ENCODE measurements at regions not wholly inside any gene's neighbourhood (a gene's known extent, or its start where the extent isn't known, plus 50 kb on each side); places are given as distances from the start of the nearest gene placed in this dataset.
A peak's percentile ranks its signal among the peaks of the same experiment; 100 is the strongest.
"Not testable (repeated sequence)": the region's sequence is repeated elsewhere in the genome, so short reads cannot be mapped to it uniquely, and the experiment has no call there.

DNA sequence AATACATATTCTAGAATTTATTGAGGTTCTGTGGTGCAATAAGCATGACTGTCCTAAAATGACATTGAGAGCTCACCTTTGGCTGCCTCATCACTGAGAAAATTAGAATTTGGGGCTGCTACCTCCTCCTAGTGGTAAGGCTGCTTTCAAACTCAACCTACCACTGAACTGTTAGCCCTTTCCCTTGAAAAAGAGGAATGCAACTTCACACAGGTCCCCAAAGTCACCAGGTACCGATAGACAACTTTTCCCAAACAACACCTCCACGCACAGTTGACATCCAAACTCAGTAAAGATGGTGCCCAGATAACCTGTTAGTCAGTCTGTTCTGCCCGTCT is 75.9 kb upstream of the SCIN start:
- no peaks in the 10 kb centered on the region for H3K9me3 ChIP-seq (ENCODE audit: insufficient read depth, low read length)
- H3K4me3 ChIP-seq (ENCODE audit: low read length), result no peak overlapping the region
- no peaks in the 10 kb centered on the region for H3K36me3 ChIP-seq (replicated peaks; ENCODE audit: low read depth, low read length)
- H3K4me2 ChIP-seq (ENCODE audit: low read length), result no peak overlapping the region
- no peaks in the 10 kb centered on the region for H3K79me2 ChIP-seq (ENCODE audit: low read length)
- no peak overlapping the region for H3K27ac ChIP-seq (ENCODE audit: low read length)
- TF ChIP-seq, protein P1, sequence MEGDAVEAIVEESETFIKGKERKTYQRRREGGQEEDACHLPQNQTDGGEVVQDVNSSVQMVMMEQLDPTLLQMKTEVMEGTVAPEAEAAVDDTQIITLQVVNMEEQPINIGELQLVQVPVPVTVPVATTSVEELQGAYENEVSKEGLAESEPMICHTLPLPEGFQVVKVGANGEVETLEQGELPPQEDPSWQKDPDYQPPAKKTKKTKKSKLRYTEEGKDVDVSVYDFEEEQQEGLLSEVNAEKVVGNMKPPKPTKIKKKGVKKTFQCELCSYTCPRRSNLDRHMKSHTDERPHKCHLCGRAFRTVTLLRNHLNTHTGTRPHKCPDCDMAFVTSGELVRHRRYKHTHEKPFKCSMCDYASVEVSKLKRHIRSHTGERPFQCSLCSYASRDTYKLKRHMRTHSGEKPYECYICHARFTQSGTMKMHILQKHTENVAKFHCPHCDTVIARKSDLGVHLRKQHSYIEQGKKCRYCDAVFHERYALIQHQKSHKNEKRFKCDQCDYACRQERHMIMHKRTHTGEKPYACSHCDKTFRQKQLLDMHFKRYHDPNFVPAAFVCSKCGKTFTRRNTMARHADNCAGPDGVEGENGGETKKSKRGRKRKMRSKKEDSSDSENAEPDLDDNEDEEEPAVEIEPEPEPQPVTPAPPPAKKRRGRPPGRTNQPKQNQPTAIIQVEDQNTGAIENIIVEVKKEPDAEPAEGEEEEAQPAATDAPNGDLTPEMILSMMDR (IDR thresholded peaks at IDR 0.05; ENCODE audit: low read depth, low read length), result peak; percentile 34; the same call in 1 of the 2 replicates
- TF ChIP-seq EZH2phosphoT487 (IDR thresholded peaks at IDR 0.05; ENCODE audit: low read depth), result no peak
- H3K4me1 ChIP-seq (ENCODE audit: low read length), result peaks cover 13% of the 10 kb centered on the region
- no peak overlapping the region for H3K9ac ChIP-seq (ENCODE audit: low read length)
- H3K27me3 ChIP-seq (ENCODE audit: low read depth, low read length), result no peaks in the 10 kb centered on the region
- H2AFZ ChIP-seq (ENCODE audit: low read depth, low read length), result no peak overlapping the region
- no peaks in the 10 kb centered on the region for H4K20me1 ChIP-seq (ENCODE audit: insufficient read depth, low read length)

DNA sequence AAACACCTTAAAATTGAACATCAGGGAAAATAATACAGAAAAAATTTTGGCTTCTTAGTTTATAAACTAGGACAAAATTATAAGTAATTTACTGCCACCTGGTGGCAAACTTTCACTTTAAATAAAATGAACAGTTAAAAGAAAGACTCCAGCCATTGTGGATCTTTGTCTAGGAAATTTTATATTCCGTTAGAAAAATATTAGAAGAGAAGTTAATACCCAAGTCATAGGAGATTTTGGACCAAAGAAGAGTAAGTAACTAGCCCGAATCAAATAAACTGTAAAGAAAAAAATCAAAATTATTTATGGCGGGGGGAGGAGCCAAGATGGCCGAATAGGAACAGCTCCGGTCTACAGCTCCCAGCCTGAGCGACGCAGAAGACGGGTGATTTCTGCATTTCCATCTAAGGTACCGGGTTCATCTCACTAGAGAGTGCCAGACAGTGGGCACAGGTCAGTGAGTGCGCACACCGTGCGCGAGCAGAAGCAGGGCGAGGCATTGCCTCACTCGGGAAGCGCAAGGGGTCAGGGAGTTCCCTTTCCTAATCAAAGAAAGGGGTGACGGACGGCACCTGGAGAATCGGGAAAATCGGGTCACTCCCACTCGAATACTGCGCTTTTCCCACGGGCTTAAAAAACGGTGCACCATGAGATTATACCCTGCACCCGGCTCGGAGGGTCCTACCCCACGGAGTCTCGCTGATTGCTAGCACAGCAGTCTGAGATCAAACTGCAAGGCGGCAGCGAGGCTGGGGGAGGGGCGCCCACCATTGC is 73.4 kb upstream of the SCIN start:
- not testable (repeated sequence) for H3K27me3 ChIP-seq (ENCODE audit: low read depth, low read length); H3K36me3 ChIP-seq (replicated peaks; ENCODE audit: low read depth, low read length); H3K27ac ChIP-seq (ENCODE audit: low read length); H3K79me2 ChIP-seq (ENCODE audit: low read length); H4K20me1 ChIP-seq (ENCODE audit: insufficient read depth, low read length); H3K9me3 ChIP-seq (ENCODE audit: insufficient read depth, low read length)
- Histone ChIP-seq H3K4me3 (ENCODE audit: low read length) (peak overlapping the region; percentile 70), H3K4me2 (ENCODE audit: low read length) (peak overlapping the region; percentile 43), H2AFZ (ENCODE audit: low read depth, low read length) (peak overlapping the region; percentile 51; the same call in 1 of the 2 replicates), H3K4me1 (ENCODE audit: low read length) (peaks cover 13% of the 10 kb centered on the region), H3K9ac (ENCODE audit: low read length) (peak overlapping the region; percentile 44)
- TF ChIP-seq, protein P1 (IDR thresholded peaks at IDR 0.05; ENCODE audit: low read depth, low read length), result peak; percentile 48

DNA sequence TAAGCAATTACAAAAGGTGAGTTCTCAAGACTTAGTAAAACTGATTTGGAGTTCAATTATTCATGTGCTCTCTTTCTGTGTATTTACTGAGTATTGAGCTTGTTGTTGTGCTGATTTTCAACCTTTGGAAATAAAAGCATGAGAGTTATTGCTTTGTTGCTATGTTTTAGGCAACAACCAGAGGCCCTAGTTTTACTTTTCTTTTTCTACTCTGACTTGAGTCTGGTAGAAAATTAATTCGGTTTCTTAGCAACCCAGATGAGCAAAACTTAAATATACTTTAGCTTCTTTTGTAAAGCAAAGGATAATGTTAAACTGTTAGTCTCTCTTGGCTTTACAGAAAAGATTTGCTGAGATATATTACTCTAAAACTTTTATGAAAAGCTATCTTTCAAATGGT is 66.4 kb upstream of the SCIN start:
- H3K9ac ChIP-seq (ENCODE audit: low read length), result no peak overlapping the region
- H2AFZ ChIP-seq (ENCODE audit: low read depth, low read length), result no peak overlapping the region
- H3K27me3 ChIP-seq (ENCODE audit: low read depth, low read length), result no peaks in the 10 kb centered on the region
- H3K27ac ChIP-seq (ENCODE audit: low read length), result no peak overlapping the region
- no peaks in the 10 kb centered on the region for H3K9me3 ChIP-seq (ENCODE audit: insufficient read depth, low read length)
- H3K36me3 ChIP-seq (replicated peaks; ENCODE audit: low read depth, low read length), result no peaks in the 10 kb centered on the region
- H3K4me1 ChIP-seq (ENCODE audit: low read length), result no peaks in the 10 kb centered on the region
- H3K4me2 ChIP-seq (ENCODE audit: low read length), result no peak overlapping the region
- no peaks in the 10 kb centered on the region for H3K79me2 ChIP-seq (ENCODE audit: low read length)
- TF ChIP-seq, protein P1 (IDR thresholded peaks at IDR 0.05; ENCODE audit: low read depth, low read length), result no peak
- TF ChIP-seq EZH2phosphoT487 (IDR thresholded peaks at IDR 0.05; ENCODE audit: low read depth), result no peak
- H4K20me1 ChIP-seq (ENCODE audit: insufficient read depth, low read length), result no peaks in the 10 kb centered on the region
- H3K4me3 ChIP-seq (ENCODE audit: low read length), result no peak overlapping the region

DNA sequence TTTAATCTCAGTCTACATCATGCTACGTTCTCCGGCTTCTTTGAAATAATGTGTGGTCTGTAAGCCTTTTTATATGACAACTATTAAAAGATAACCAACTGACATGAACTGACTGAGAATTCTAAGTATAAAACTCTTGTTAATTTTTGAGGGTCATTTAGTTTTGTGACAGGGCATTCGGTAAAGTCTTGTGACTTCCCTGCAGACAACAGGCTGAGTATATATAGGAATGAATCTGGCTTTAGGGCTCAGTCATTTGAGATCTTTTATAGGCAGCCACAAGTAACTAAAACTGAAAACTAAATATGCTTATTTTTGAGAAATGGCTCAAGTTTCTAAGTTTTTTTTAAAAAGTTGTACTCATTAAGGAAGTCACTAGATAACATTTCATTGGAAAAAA is 62.5 kb upstream of the SCIN start:
- Histone ChIP-seq H3K36me3 (replicated peaks; ENCODE audit: low read depth, low read length) (no peaks in the 10 kb centered on the region), H3K4me3 (ENCODE audit: low read length) (no peak overlapping the region), H3K4me1 (ENCODE audit: low read length) (no peaks in the 10 kb centered on the region), H3K79me2 (ENCODE audit: low read length) (no peaks in the 10 kb centered on the region), H2AFZ (ENCODE audit: low read depth, low read length) (no peak overlapping the region), H3K9me3 (ENCODE audit: insufficient read depth, low read length) (no peaks in the 10 kb centered on the region), H4K20me1 (ENCODE audit: insufficient read depth, low read length) (no peaks in the 10 kb centered on the region), H3K4me2 (ENCODE audit: low read length) (no peak overlapping the region), H3K27ac (ENCODE audit: low read length) (no peak overlapping the region), H3K9ac (ENCODE audit: low read length) (no peak overlapping the region), H3K27me3 (ENCODE audit: low read depth, low read length) (no peaks in the 10 kb centered on the region)
- TF ChIP-seq, protein P1 (IDR thresholded peaks at IDR 0.05; ENCODE audit: low read depth, low read length), result no peak
- no peak for TF ChIP-seq EZH2phosphoT487 (IDR thresholded peaks at IDR 0.05; ENCODE audit: low read depth)

Measured in OCI-LY3 (cell line).